Thymus (tissue), 11 donors: ENCODE measurements at regions not wholly inside any gene's neighbourhood (a gene's known extent, or its start where the extent isn't known, plus 50 kb on each side); places are given as distances from the start of the nearest gene placed in this dataset.

Experiments
- DNase-seq, 9 donors: peaks; one replicate each; pipeline ENCODE4 v3.0.0-alpha.2; 2013; ENCODE audit warnings: low spot score in 9 of 9, low read depth in 6 of 9, missing footprints in 1 of 9
- H3K27ac ChIP-seq, 2 donors: one replicate each; pipeline ENCODE4 v1.5.1; 2013; ENCODE audit warnings: control low read depth in 1 of 2, low read depth in 1 of 2, low read length in 1 of 2, mild to moderate bottlenecking in 1 of 2, moderate library complexity in 1 of 2
- H3K27me3 ChIP-seq, 2 donors: one replicate each; pipeline ENCODE4 v1.5.1; 2013; ENCODE audit warnings: low read length in 1 of 2; ENCODE audit not compliant: control insufficient read depth in 2 of 2, insufficient read depth in 1 of 2
- H3K36me3 ChIP-seq, 2 donors: one replicate each; pipeline ENCODE4 v1.5.1; 2013; ENCODE audit warnings: low read length in 1 of 2, mild to moderate bottlenecking in 1 of 2, moderate library complexity in 1 of 2; ENCODE audit not compliant: control insufficient read depth in 2 of 2, insufficient read depth in 2 of 2
- H3K4me1 ChIP-seq, 2 donors: one replicate each; pipeline ENCODE4 v1.5.1; 2013; ENCODE audit warnings: low read length in 2 of 2; ENCODE audit not compliant: control insufficient read depth in 2 of 2, insufficient read depth in 2 of 2
- H3K4me3 ChIP-seq, 2 donors: one replicate each; pipeline ENCODE4 v1.5.1; 2013; ENCODE audit warnings: low read length in 2 of 2, control low read depth in 1 of 2, mild to moderate bottlenecking in 1 of 2
- H3K9me3 ChIP-seq, 2 donors: one replicate each; pipeline ENCODE4 v1.5.1; 2013; ENCODE audit warnings: low read length in 1 of 2, mild to moderate bottlenecking in 1 of 2; ENCODE audit not compliant: control insufficient read depth in 2 of 2, insufficient read depth in 1 of 2
- WGBS: extraction: QIAGEN DNeasy Blood & Tissue Kit; methylation state at CpG from one replicate; pipeline ENCODE4 v1.1.7; 2013; 5-methylcytosine and 5-hydroxymethylcytosine counted together
- donor health status: healthy.

- no peak for DNase-seq
- 97% methylated on average over 8 of the region's 8 CpGs for WGBS
- Histone ChIP-seq H3K9me3 (no peaks in the 10 kb centered on the region), H3K4me3 (no peak overlapping the region), H3K27me3 (no peaks in the 10 kb centered on the region), H3K36me3 (no peaks in the 10 kb centered on the region), H3K27ac (no peak overlapping the region), H3K4me1 (no peaks in the 10 kb centered on the region)
These were observed 457.3 kb upstream of the SULF2 start for GRCh38 chr20:48242623-48243022.

GRCh38 chr20:48241482-48241881, 456.2 kb upstream of the SULF2 start:
- no peaks in the 10 kb centered on the region for H3K9me3 ChIP-seq
- no peaks in the 10 kb centered on the region for H3K4me1 ChIP-seq
- no peak overlapping the region for H3K27ac ChIP-seq
- no peak overlapping the region for H3K4me3 ChIP-seq
- 90% methylated on average over 5 of the region's 5 CpGs for WGBS
- DNase-seq: no peak
- no peaks in the 10 kb centered on the region for H3K27me3 ChIP-seq
- no peaks in the 10 kb centered on the region for H3K36me3 ChIP-seq

GRCh38 chr20:48238781-48239180, 453.5 kb upstream of the SULF2 start:
- WGBS: 69% methylated on average over 4 of the region's 4 CpGs
- Histone ChIP-seq H3K36me3 (no peaks in the 10 kb centered on the region), H3K27me3 (no peaks in the 10 kb centered on the region)

GRCh38 chr20:48238326-48238725, 453.0 kb upstream of the SULF2 start:
- H3K4me3 ChIP-seq: no peak overlapping the region
- no peak for DNase-seq

More at GRCh38 chr20:48238781-48239180, 453.5 kb upstream of the SULF2 start:
- Histone ChIP-seq H3K27ac (no peak overlapping the region), H3K9me3 (no peaks in the 10 kb centered on the region), H3K4me1 (no peaks in the 10 kb centered on the region), H3K4me3 (no peak overlapping the region)
- DNase-seq: no peak

GRCh38 chr20:48236000-48236970, 451.0 kb upstream of the SULF2 start:
- Histone ChIP-seq H3K4me3 (no peak overlapping the region), H3K9me3 (no peaks in the 10 kb centered on the region), H3K27ac (no peak overlapping the region), H3K4me1 (no peaks in the 10 kb centered on the region), H3K27me3 (no peaks in the 10 kb centered on the region), H3K36me3 (no peaks in the 10 kb centered on the region)
- DNase-seq: peak in 1 of 9 donors; percentile 6
- 67% methylated on average over 10 of the region's 10 CpGs for WGBS

More at GRCh38 chr20:48238326-48238725, 453.0 kb upstream of the SULF2 start:
- 93% methylated on average over 4 of the region's 4 CpGs for WGBS
- H3K27ac ChIP-seq: no peak overlapping the region
- H3K9me3 ChIP-seq: no peaks in the 10 kb centered on the region
- H3K36me3 ChIP-seq: no peaks in the 10 kb centered on the region
- H3K27me3 ChIP-seq: no peaks in the 10 kb centered on the region
- H3K4me1 ChIP-seq: no peaks in the 10 kb centered on the region

- H3K27ac ChIP-seq: no peak overlapping the region
- 95% methylated on average over 6 of the region's 6 CpGs for WGBS
- no peaks in the 10 kb centered on the region for H3K4me1 ChIP-seq
- no peaks in the 10 kb centered on the region for H3K27me3 ChIP-seq
- peaks cover 0 to 3% of the 10 kb centered on the region in 2 donors for H3K9me3 ChIP-seq
- H3K36me3 ChIP-seq: no peaks in the 10 kb centered on the region
- DNase-seq: no peak
- H3K4me3 ChIP-seq: no peak overlapping the region
These were observed 449.7 kb upstream of the SULF2 start for GRCh38 chr20:48234951-48235350.

GRCh38 chr20:48231253-48231930, 446.1 kb upstream of the SULF2 start:
- no peaks in the 10 kb centered on the region for H3K36me3 ChIP-seq
- H3K27ac ChIP-seq: no peak overlapping the region
- WGBS: 93% methylated on average over 4 of the region's 4 CpGs
- DNase-seq: no peak
- peaks cover 0 to 3% of the 10 kb centered on the region in 2 donors for H3K9me3 ChIP-seq
- H3K27me3 ChIP-seq: no peaks in the 10 kb centered on the region
- no peaks in the 10 kb centered on the region for H3K4me1 ChIP-seq
- H3K4me3 ChIP-seq: no peak overlapping the region

GRCh38 chr20:48230216-48230615, 444.9 kb upstream of the SULF2 start:
- no peak overlapping the region for H3K27ac ChIP-seq
- no peaks in the 10 kb centered on the region for H3K27me3 ChIP-seq
- H3K36me3 ChIP-seq: no peaks in the 10 kb centered on the region
- no peaks in the 10 kb centered on the region for H3K4me1 ChIP-seq
- H3K4me3 ChIP-seq: no peak overlapping the region
- no peak for DNase-seq
- peaks cover 0 to 3% of the 10 kb centered on the region in 2 donors for H3K9me3 ChIP-seq
- WGBS: 81% methylated on average over 5 of the region's 5 CpGs

GRCh38 chr20:48227381-48227780, 442.1 kb upstream of the SULF2 start:
- peaks cover 0 to 3% of the 10 kb centered on the region in 2 donors for H3K9me3 ChIP-seq
- no peak for DNase-seq
- no peaks in the 10 kb centered on the region for H3K27me3 ChIP-seq
- H3K27ac ChIP-seq: no peak overlapping the region
- H3K4me3 ChIP-seq: no peak overlapping the region
- no peaks in the 10 kb centered on the region for H3K4me1 ChIP-seq
- no peaks in the 10 kb centered on the region for H3K36me3 ChIP-seq
- WGBS: 90% methylated on average over 5 of the region's 5 CpGs
